SK-N-SH (cell line): ENCODE measurements at regions not wholly inside any gene's neighbourhood (a gene's known extent, or its start where the extent isn't known, plus 50 kb on each side); places are given as distances from the start of the nearest gene placed in this dataset.

Source experiments
- CTCF ChIA-PET: fragments of 300-600, 350-600 bp; formaldehyde crosslinking; extraction: SDS; loops from one replicate; lab custom pipeline; 2021; lab: Yijun Ruan, JAX
- POLR2A ChIA-PET: fragments of 350-600 bp; sonication (Branson Sonifier 250); formaldehyde crosslinking; extraction: SDS; loops from one replicate; lab custom pipeline; 2020; ENCODE audit warnings: antibody characterized with exemption, inconsistent platforms; lab: Yijun Ruan, JAX
- DNase-seq: peaks from one replicate; pipeline ENCODE4 v3.0.0; 2012
- H2AFZ ChIP-seq: fragments of 200-600 bp; sonication (generic); 2 replicates; pipeline ENCODE4 v1.8.1; 2016; ENCODE audit warnings: antibody characterized with exemption, mild to moderate bottlenecking, low read depth
- H3F3A ChIP-seq: fragments of 200-600 bp; sonication (generic); replicated peaks from 2 replicates; pipeline ENCODE3; 2016; ENCODE audit warnings: antibody characterized with exemption, mild to moderate bottlenecking; ENCODE audit not compliant: insufficient read depth
- H3K27ac ChIP-seq, 2 experiments: fragments of 200-500 bp in 1 of 2; fragments of 200-600 bp in 1 of 2; sonication (Bioruptor generic) in 1 of 2; sonication (generic), shearing (Covaris generic) in 1 of 2; 2 replicates each; pipeline versions ENCODE4 v1.5.1 to v1.6.1; 2014 to 2016; ENCODE audit warnings: low read depth in 2 of 2, inconsistent platforms in 1 of 2, low read length in 1 of 2, mild to moderate bottlenecking in 1 of 2, mixed read lengths in 1 of 2
- H3K27me3 ChIP-seq: fragments of 200-600 bp; sonication (generic), shearing (Covaris generic); 2 replicates; pipeline ENCODE4 v1.6.1; 2016; ENCODE audit warnings: mixed run types; ENCODE audit not compliant: insufficient read depth
- H3K36me3 ChIP-seq, 2 experiments: fragments of 200-500 bp in 1 of 2; fragments of 200-600 bp in 1 of 2; sonication (Bioruptor generic) in 1 of 2; sonication (generic) in 1 of 2; replicated peaks in 1 of 2; 2 replicates each; pipeline versions ENCODE3 to v1.5.1; 2014 to 2016; ENCODE audit warnings: low read length in 1 of 2, mild to moderate bottlenecking in 1 of 2; ENCODE audit not compliant: insufficient read depth in 2 of 2, control insufficient read depth in 1 of 2
- H3K4me1 ChIP-seq, 2 experiments: fragments of 200-500 bp in 1 of 2; fragments of 200-600 bp in 1 of 2; sonication (Bioruptor generic) in 1 of 2; sonication (generic), shearing (Covaris generic) in 1 of 2; 2 replicates each; pipeline versions ENCODE4 v1.5.1 to v1.6.1; 2014 to 2016; ENCODE audit warnings: low read depth in 1 of 2, low read length in 1 of 2, mixed run types in 1 of 2; ENCODE audit not compliant: insufficient read depth in 2 of 2, control insufficient read depth in 1 of 2
- H3K4me2 ChIP-seq: fragments of 200-600 bp; sonication (generic), shearing (Covaris generic); 2 replicates; pipeline ENCODE4 v1.6.1; 2017; ENCODE audit warnings: mixed run types
- H3K4me3 ChIP-seq, 2 experiments: fragments of 200-500 bp in 1 of 2; fragments of 200-600 bp in 1 of 2; sonication (Bioruptor generic) in 1 of 2; sonication (generic), shearing (Covaris generic) in 1 of 2; 2 replicates each; pipeline versions ENCODE4 v1.5.1 to v1.8.1; 2014 to 2016; ENCODE audit warnings: low read depth in 2 of 2, inconsistent platforms in 1 of 2, low read length in 1 of 2, mild to moderate bottlenecking in 1 of 2, mixed read lengths in 1 of 2, moderate library complexity in 1 of 2
- H3K79me2 ChIP-seq: fragments of 200-600 bp; sonication (generic); 2 replicates; pipeline ENCODE4 v1.8.1; 2017; ENCODE audit warnings: mild to moderate bottlenecking; ENCODE audit not compliant: insufficient read depth
- H3K9ac ChIP-seq: fragments of 200-600 bp; sonication (generic); 2 replicates; pipeline ENCODE4 v1.6.1; 2017; ENCODE audit warnings: mixed run types
- H3K9me2 ChIP-seq: fragments of 200-600 bp; sonication (generic); 2 replicates; pipeline ENCODE4 v1.6.1; 2017; ENCODE audit warnings: mixed run types
- H3K9me3 ChIP-seq: fragments of 200-600 bp; sonication (generic); 2 replicates; pipeline ENCODE4 v1.6.1; 2017; ENCODE audit warnings: mixed run types, mild to moderate bottlenecking, moderate library complexity
- H4K20me1 ChIP-seq: fragments of 200-600 bp; sonication (generic); 2 replicates; pipeline ENCODE4 v1.6.1; 2017; ENCODE audit warnings: mild to moderate bottlenecking, mixed run types; ENCODE audit not compliant: insufficient read depth
- CHD2 ChIP-seq: fragments of 150-350 bp; IDR thresholded peaks from 2 replicates; pipeline ENCODE4 v1.6.1; 2018; ENCODE audit warnings: low read length; ENCODE audit not compliant: partially characterized antibody
- CTCF ChIP-seq: fragments of 200-600 bp; sonication (generic); IDR thresholded peaks from 2 replicates; pipeline ENCODE4 v1.6.1; 2017; ENCODE audit warnings: antibody characterized with exemption, mild to moderate bottlenecking, moderate library complexity
- FOXJ3 ChIP-seq: sonication (generic); formaldehyde crosslinking; IDR thresholded peaks from 2 replicates; pipeline ENCODE4 v1.5.1; 2020; ENCODE audit warnings: mild to moderate bottlenecking, missing genetic modification reagents
- FOXM1 ChIP-seq: IDR thresholded peaks from 2 replicates; pipeline ENCODE4 v1.4.0; 2012; ENCODE audit warnings: low read depth, mild to moderate bottlenecking
- IRF3 ChIP-seq: fragments of 150-350 bp; IDR thresholded peaks from 2 replicates; pipeline ENCODE4 v1.6.1; 2016; ENCODE audit warnings: mild to moderate bottlenecking, low read depth, low read length
- MEF2A ChIP-seq: IDR thresholded peaks from 2 replicates; pipeline ENCODE4 v1.4.0; 2012; ENCODE audit warnings: low read depth, borderline replicate concordance
- NRF1 ChIP-seq: IDR thresholded peaks from 2 replicates; pipeline ENCODE4 v1.6.1; 2012; ENCODE audit warnings: low read depth, mild to moderate bottlenecking, low read length
- POLR2AphosphoS5 ChIP-seq: IDR thresholded peaks from 2 replicates; pipeline ENCODE4 v1.6.1; 2012; ENCODE audit warnings: low read depth, low read length
- RCOR1 ChIP-seq: fragments of 150-350 bp; IDR thresholded peaks from 2 replicates; pipeline ENCODE4 v1.6.1; 2017; ENCODE audit warnings: antibody characterized with exemption, low read length
- REST ChIP-seq: IDR thresholded peaks from 2 replicates; pipeline ENCODE4 v1.6.1; 2012; ENCODE audit warnings: mild to moderate bottlenecking, low read depth, low read length, moderate library complexity
- SMC3 ChIP-seq: IDR thresholded peaks from 2 replicates; pipeline ENCODE4 v1.6.1; 2012; ENCODE audit warnings: low read depth, low read length, improper control_type of control experiment
- TAF1 ChIP-seq: IDR thresholded peaks from 2 replicates; pipeline ENCODE4 v1.6.1; 2012; ENCODE audit warnings: low read depth, mild to moderate bottlenecking, low read length, moderate library complexity, borderline replicate concordance
- ZBTB33 ChIP-seq: IDR thresholded peaks from 2 replicates; pipeline ENCODE4 v1.4.0; 2012; ENCODE audit warnings: low read depth, borderline replicate concordance
- WGBS: methylation state at CpG from one replicate; pipeline ENCODE4 v1.1.6; 2017; ENCODE audit warnings: low lambda C conversion rate; 5-methylcytosine and 5-hydroxymethylcytosine counted together

- Histone ChIP-seq H3K4me1 (no peaks in the 10 kb centered on the region), H3K79me2 (no peaks in the 10 kb centered on the region), H4K20me1 (no peaks in the 10 kb centered on the region), H3K4me3 (no peak overlapping the region), H3K4me2 (no peak overlapping the region), H3K9me3 (no peaks in the 10 kb centered on the region), H2AFZ (no peak overlapping the region), H3K27ac (no peak overlapping the region), H3F3A (no peaks in the 10 kb centered on the region), H3K36me3 (no peaks in the 10 kb centered on the region), H3K27me3 (no peaks in the 10 kb centered on the region), H3K9me2 (no peaks in the 10 kb centered on the region), H3K9ac (no peak overlapping the region)
- WGBS = 33% methylated on average over 7 of the region's 7 CpGs
- no peak for DNase-seq
- TF ChIP-seq CTCF = no peak
- TF ChIP-seq REST = no peak
- no peak for TF ChIP-seq FOXJ3 (CRISPR knock-in tag)
- no peak for TF ChIP-seq NRF1
- TF ChIP-seq CHD2 = no peak
- TF ChIP-seq MEF2A = no peak
- TF ChIP-seq TAF1 = no peak
- no peak for TF ChIP-seq FOXM1
- TF ChIP-seq SMC3 = no peak
- TF ChIP-seq ZBTB33 = no peak
- TF ChIP-seq IRF3 = no peak
- no peak for TF ChIP-seq POLR2AphosphoS5
- TF ChIP-seq RCOR1 = no peak
- CTCF ChIA-PET = no interaction called here
- POLR2A ChIA-PET = no interaction called here
Measured at GRCh38 chr9:108207561-108208165, 648.1 kb downstream of the ACTL7B start.
